ENCODE measurements at regions not wholly inside any gene's neighbourhood (a gene's known extent, or its start where the extent isn't known, plus 50 kb on each side); places are given as distances from the start of the nearest gene placed in this dataset.

DNA sequence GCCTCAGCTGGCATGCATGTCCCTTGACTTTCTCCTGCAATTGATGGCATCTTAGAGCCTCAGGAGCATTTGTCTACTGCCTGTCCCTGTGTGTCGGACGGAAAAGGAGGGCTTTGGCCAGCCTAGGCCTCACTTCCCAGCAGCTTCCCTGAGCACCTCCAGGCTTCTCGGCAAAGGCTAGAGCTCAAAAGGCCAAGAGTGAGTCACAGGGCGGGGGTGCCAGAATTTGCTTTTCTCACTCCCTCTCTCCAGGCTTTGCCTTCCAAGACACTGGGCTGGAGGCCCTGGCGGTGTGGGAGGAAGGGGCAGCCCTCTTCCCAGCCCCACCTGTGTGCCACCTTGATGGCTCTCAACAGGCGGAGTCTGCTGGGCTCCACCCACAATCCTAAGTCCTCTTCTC lies 107.3 kb upstream of the MAF start:
- intact Hi-C loops (cut with DNase I), result no loop called here
- Histone ChIP-seq H3K9me3 (no peaks in the 10 kb centered on the region), H3K36me3 (no peaks in the 10 kb centered on the region), H3K27ac (replicated peaks in 1 of 4) (peak overlapping the region in 1 of 4 donors; percentile 27), H3K4me3 (no peak overlapping the region), H3K4me1 (no peaks in the 10 kb centered on the region), H3K27me3 (no peaks in the 10 kb centered on the region)
- 100% methylated on average over 2 of the region's 6 CpGs for WGBS
- TF ChIP-seq CTCF (IDR thresholded peaks at IDR 0.05) (no peak), POLR2A (IDR thresholded peaks at IDR 0.05; ENCODE audit: low read depth) (no peak), POLR2AphosphoS5 (IDR thresholded peaks at IDR 0.05) (no peak), EP300 (IDR thresholded peaks at IDR 0.05) (no peak)
- peak; percentile 92 for DNase-seq (ENCODE audit: extremely low spot score)

DNA sequence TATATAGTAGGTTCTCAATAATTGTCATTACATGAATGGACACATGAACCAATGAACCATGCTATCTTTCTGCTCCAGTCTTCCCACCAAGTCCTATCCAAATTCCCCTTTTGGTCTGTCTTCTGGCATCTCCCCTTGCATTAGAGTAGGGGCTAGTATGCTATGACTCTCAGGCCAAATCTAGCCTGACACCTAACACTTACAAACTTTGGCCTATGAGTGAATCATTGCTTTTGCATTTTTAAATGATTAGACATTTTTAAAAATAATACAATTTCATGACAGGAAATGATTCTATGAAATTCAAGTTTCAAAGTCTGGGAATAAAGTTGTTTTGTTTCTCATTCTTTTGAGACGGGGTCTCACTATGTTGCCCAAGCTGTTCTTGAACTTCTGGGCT lies 102.5 kb upstream of the MAF start:
- H3K27ac ChIP-seq (replicated peaks in 1 of 4), result no peak overlapping the region
- intact Hi-C loops (cut with DNase I), result no loop called here
- 100% methylated on average over 1 of the region's 1 CpG for WGBS

GRCh38 chr16:79698341-79698753 lies 97.8 kb upstream of the MAF start:
- Histone ChIP-seq H3K36me3 (no peaks in the 10 kb centered on the region), H3K27ac (replicated peaks in 1 of 4) (no peak overlapping the region), H3K4me1 (peaks cover 0 to 4% (median 0%) of the 10 kb centered on the region in 4 donors), H3K27me3 (no peaks in the 10 kb centered on the region), H3K4me3 (no peak overlapping the region), H3K9me3 (peaks cover 0 to 7% (median 4%) of the 10 kb centered on the region in 4 donors)
- peak; percentile 62 for DNase-seq (ENCODE audit: extremely low spot score)
- TF ChIP-seq EP300 (IDR thresholded peaks at IDR 0.05), result no peak
- no peak for TF ChIP-seq POLR2A (IDR thresholded peaks at IDR 0.05; ENCODE audit: low read depth)
- TF ChIP-seq CTCF (IDR thresholded peaks at IDR 0.05), result no peak
- TF ChIP-seq POLR2AphosphoS5 (IDR thresholded peaks at IDR 0.05), result peak; percentile 20 to 41
- WGBS, result 74% methylated on average over 5 of the region's 5 CpGs
- intact Hi-C loops (cut with DNase I), result no loop called here

More for the DNA sequence above, 102.5 kb upstream of the MAF start:
- H3K4me3 ChIP-seq, result no peak overlapping the region
- peaks cover 0 to 4% (median 0%) of the 10 kb centered on the region in 4 donors for H3K4me1 ChIP-seq
- DNase-seq (ENCODE audit: extremely low spot score), result no peak
- H3K36me3 ChIP-seq, result no peaks in the 10 kb centered on the region
- H3K27me3 ChIP-seq, result no peaks in the 10 kb centered on the region
- TF ChIP-seq POLR2AphosphoS5 (IDR thresholded peaks at IDR 0.05) (no peak), POLR2A (IDR thresholded peaks at IDR 0.05; ENCODE audit: low read depth) (no peak), EP300 (IDR thresholded peaks at IDR 0.05) (no peak), CTCF (IDR thresholded peaks at IDR 0.05) (no peak)
- H3K9me3 ChIP-seq, result no peaks in the 10 kb centered on the region

DNA sequence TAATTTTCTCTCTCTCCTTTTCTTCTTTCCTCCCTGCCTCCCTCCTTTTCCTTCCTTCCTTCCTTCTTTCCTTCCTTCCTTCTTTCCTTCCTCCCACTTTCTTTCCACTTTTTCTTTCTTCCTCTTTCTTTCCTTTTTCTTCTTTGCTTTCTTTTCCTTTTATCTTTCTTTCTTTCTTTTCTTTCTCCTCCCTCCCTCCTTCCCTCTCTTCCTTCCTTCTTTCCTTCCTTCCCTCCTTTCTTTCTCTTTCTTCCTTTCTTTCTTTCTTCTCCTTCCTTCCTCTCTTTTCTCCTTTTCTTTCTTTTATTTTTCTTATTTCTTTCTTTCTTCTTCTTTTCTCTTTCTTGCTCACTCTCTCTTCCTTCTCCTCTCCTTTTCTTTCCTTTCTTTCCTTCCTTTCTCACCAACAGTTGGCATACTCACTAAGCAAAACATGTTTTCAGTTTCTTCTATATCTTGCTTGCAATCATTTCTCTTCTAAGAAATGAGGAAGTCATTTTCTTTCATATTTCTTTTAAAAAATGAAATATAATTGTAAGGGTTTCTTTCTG lies 97.1 kb upstream of the MAF start:
- TF ChIP-seq POLR2A (IDR thresholded peaks at IDR 0.05; ENCODE audit: low read depth), result no peak
- TF ChIP-seq EP300 (IDR thresholded peaks at IDR 0.05), result no peak
- no peak for TF ChIP-seq POLR2AphosphoS5 (IDR thresholded peaks at IDR 0.05)
- TF ChIP-seq CTCF (IDR thresholded peaks at IDR 0.05), result no peak
- intact Hi-C loops (cut with DNase I), result no loop called here
- no peak for DNase-seq (ENCODE audit: extremely low spot score)
- Histone ChIP-seq H3K27me3 (no peaks in the 10 kb centered on the region), H3K27ac (replicated peaks in 1 of 4) (no peak overlapping the region), H3K36me3 (no peaks in the 10 kb centered on the region), H3K4me3 (no peak overlapping the region), H3K9me3 (peaks cover 0 to 11% (median 5%) of the 10 kb centered on the region in 4 donors), H3K4me1 (peaks cover 0 to 4% (median 0%) of the 10 kb centered on the region in 4 donors)

GRCh38 chr16:79691007-79691406 lies 90.5 kb upstream of the MAF start:
- H3K27ac ChIP-seq (replicated peaks in 1 of 4), result no peak overlapping the region
- WGBS, result 66% methylated on average over 5 of the region's 5 CpGs

More at GRCh38 chr16:79691007-79691406, 90.5 kb upstream of the MAF start:
- TF ChIP-seq POLR2A (IDR thresholded peaks at IDR 0.05; ENCODE audit: low read depth) (no peak), EP300 (IDR thresholded peaks at IDR 0.05) (no peak), POLR2AphosphoS5 (IDR thresholded peaks at IDR 0.05) (no peak), CTCF (IDR thresholded peaks at IDR 0.05) (no peak)
- Histone ChIP-seq H3K27me3 (no peaks in the 10 kb centered on the region), H3K4me1 (no peaks in the 10 kb centered on the region), H3K9me3 (peaks cover 0 to 11% (median 5%) of the 10 kb centered on the region in 4 donors), H3K36me3 (no peaks in the 10 kb centered on the region), H3K4me3 (no peak overlapping the region)
- intact Hi-C loops (cut with DNase I), result no loop called here
- no peak for DNase-seq (ENCODE audit: extremely low spot score)

Measured in esophagus muscularis mucosa (tissue), 4 donors.